NCI-H82 treated with DMSO at 0.1 percent for 48 hours (cell line): ENCODE measurements at regions not wholly inside any gene's neighbourhood (a gene's known extent, or its start where the extent isn't known, plus 50 kb on each side); places are given as distances from the start of the nearest gene placed in this dataset.

Experiments
- DNase-seq: peaks from one replicate; lab custom pipeline; 2025; ENCODE audit not compliant: unreplicated experiment; lab: John Stamatoyannopoulos, UW

- no peak for DNase-seq
Observed at GRCh38 chr1:65090406-65090805, 57.6 kb upstream of the AK4 start.

GRCh38 chr1:65092691-65093090 is 55.3 kb upstream of the AK4 start:
- no peak for DNase-seq

- DNase-seq: no peak
Observed at GRCh38 chr1:65097076-65097475, 50.9 kb upstream of the AK4 start.
